ENCODE measurements at regions not wholly inside any gene's neighbourhood (a gene's known extent, or its start where the extent isn't known, plus 50 kb on each side); places are given as distances from the start of the nearest gene placed in this dataset.

DNA sequence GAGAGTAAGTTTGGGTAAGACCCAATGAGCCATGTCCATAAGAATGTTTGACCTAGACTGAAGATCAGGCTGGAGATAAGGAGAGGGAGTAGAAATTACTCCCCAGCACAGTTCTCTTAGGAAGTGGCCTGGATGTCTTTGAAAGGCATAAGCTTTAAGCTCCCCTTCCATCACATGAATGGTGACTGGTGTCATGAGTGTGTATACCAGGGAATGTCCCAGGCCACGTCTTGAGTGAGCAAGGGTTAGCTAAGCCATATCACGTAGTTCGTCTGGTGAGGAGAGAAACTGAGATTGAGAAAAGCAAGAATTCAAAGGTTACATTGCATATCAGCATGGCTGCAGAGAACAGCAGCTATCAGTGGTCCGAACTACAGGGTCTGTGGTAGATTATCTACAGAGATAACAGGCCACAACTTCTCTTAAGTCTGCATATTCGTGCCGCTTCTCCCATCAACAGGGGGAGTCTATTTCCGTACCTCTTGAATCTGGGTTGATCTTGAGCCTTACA lies 60.1 kb upstream of the BMP2 start:
- H3K9ac ChIP-seq (ENCODE audit: extremely low read depth, insufficient read length, low read length), result no peak overlapping the region
- H3K18ac ChIP-seq (ENCODE audit: insufficient read length, low read depth, low read length), result no peak overlapping the region
- H3K36me3 Mint-ChIP-seq (ENCODE audit: insufficient read depth in 1 of 3, low read depth in 3 of 3), result no peaks in the 10 kb centered on the region
- no peak overlapping the region for H3K56ac ChIP-seq (ENCODE audit: insufficient read length, low read depth, low read length)
- no peaks in the 10 kb centered on the region for H3K79me2 ChIP-seq (ENCODE audit: insufficient read depth, low read length)
- H4K8ac ChIP-seq (replicated peaks; ENCODE audit: insufficient read length, low read depth, low read length), result no peak overlapping the region
- no peak overlapping the region for H2AFZ ChIP-seq (ENCODE audit: low read length)
- H3K27me3 Mint-ChIP-seq (ENCODE audit: low read depth), result no peaks in the 10 kb centered on the region; the same call in 1 of the 2 replicates
- H2AK5ac ChIP-seq (ENCODE audit: insufficient read length, low read length), result no peak overlapping the region
- H2BK12ac ChIP-seq (ENCODE audit: insufficient read length, low read depth, low read length), result no peak overlapping the region
- WGBS (ENCODE audit: extremely low coverage, insufficient read length, low lambda C conversion rate), result no CpG with 5 or more reads among the region's 7 CpGs
- no peaks in the 10 kb centered on the region for H3K4me1 ChIP-seq (ENCODE audit: insufficient read depth, low read length)
- no peaks in the 10 kb centered on the region for H3K79me1 ChIP-seq (ENCODE audit: insufficient read depth, low read depth, low read length, poor library complexity, severe bottlenecking)
- no peaks in the 10 kb centered on the region for H3K9me3 Mint-ChIP-seq
- H3K9me3 ChIP-seq (ENCODE audit: control insufficient read depth, low read depth, low read length), result no peaks in the 10 kb centered on the region
- no peak overlapping the region for H2BK15ac ChIP-seq (ENCODE audit: low read depth, low read length)
- no peak overlapping the region for H3K23ac ChIP-seq (ENCODE audit: insufficient read length, low read depth, low read length)
- H3K4me1 Mint-ChIP-seq, result peaks cover 9 to 10% of the 10 kb centered on the region in 2 experiments
- no peak overlapping the region for H3K4ac ChIP-seq (ENCODE audit: low read depth, low read length)
- TF ChIP-seq, protein P1, sequence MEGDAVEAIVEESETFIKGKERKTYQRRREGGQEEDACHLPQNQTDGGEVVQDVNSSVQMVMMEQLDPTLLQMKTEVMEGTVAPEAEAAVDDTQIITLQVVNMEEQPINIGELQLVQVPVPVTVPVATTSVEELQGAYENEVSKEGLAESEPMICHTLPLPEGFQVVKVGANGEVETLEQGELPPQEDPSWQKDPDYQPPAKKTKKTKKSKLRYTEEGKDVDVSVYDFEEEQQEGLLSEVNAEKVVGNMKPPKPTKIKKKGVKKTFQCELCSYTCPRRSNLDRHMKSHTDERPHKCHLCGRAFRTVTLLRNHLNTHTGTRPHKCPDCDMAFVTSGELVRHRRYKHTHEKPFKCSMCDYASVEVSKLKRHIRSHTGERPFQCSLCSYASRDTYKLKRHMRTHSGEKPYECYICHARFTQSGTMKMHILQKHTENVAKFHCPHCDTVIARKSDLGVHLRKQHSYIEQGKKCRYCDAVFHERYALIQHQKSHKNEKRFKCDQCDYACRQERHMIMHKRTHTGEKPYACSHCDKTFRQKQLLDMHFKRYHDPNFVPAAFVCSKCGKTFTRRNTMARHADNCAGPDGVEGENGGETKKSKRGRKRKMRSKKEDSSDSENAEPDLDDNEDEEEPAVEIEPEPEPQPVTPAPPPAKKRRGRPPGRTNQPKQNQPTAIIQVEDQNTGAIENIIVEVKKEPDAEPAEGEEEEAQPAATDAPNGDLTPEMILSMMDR (conservative IDR thresholded peaks at IDR 0.05), result no peak
- H4K20me1 ChIP-seq (ENCODE audit: control insufficient read depth, insufficient read depth, insufficient read length), result no peaks in the 10 kb centered on the region
- no peak overlapping the region for H4K91ac ChIP-seq (ENCODE audit: insufficient read length, low read depth, low read length)
- H2BK5ac ChIP-seq (ENCODE audit: insufficient read length, low read length), result no peak overlapping the region
- no peak for DNase-seq
- H3K27me3 ChIP-seq (ENCODE audit: insufficient read depth, low read length), result no peaks in the 10 kb centered on the region
- no peak overlapping the region for H3K27ac ChIP-seq (ENCODE audit: insufficient read length, low read depth, low read length)
- H2BK20ac ChIP-seq (ENCODE audit: low read depth, low read length, poor library complexity, severe bottlenecking), result no peak overlapping the region
- H3K23me2 ChIP-seq (ENCODE audit: insufficient read length, low read depth, low read length, poor library complexity, severe bottlenecking), result no peaks in the 10 kb centered on the region
- no peak overlapping the region for H3T11ph ChIP-seq (ENCODE audit: low read length)
- no peak overlapping the region for H4K5ac ChIP-seq (ENCODE audit: insufficient read length, low read depth, low read length)
- H3K4me3 Mint-ChIP-seq, result no peak overlapping the region; a peak in 1 of 5 replicates
- H2BK120ac ChIP-seq (ENCODE audit: low read depth, low read length, poor library complexity, severe bottlenecking), result no peak overlapping the region
- no peak overlapping the region for H3K27ac Mint-ChIP-seq
- no peak overlapping the region for H3K14ac ChIP-seq (ENCODE audit: insufficient read depth, low read length)
- no peak overlapping the region for H3K4me2 ChIP-seq (ENCODE audit: insufficient read depth, insufficient read length, low read length)

All from H9 (cell line).